HG03060 (cell line): ENCODE measurements at regions not wholly inside any gene's neighbourhood (a gene's known extent, or its start where the extent isn't known, plus 50 kb on each side); places are given as distances from the start of the nearest gene placed in this dataset.

ENCODE experiments used
- ATAC-seq: cut with Tn5 transposase; IDR thresholded peaks from one replicate; pipeline ENCODE4 v1.9.1; 2021; ENCODE audit warnings: low read depth, moderate number of reproducible peaks; ENCODE audit not compliant: unreplicated experiment

GRCh38 chr5:105708442-105708841 lies 1962.3 kb downstream of the EFNA5 start:
- no peak for ATAC-seq

- no peak for ATAC-seq
These were observed 1968.4 kb downstream of the EFNA5 start for GRCh38 chr5:105702323-105702722.

- ATAC-seq: no peak
These were observed 1974.3 kb downstream of the EFNA5 start for GRCh38 chr5:105696440-105696839.

GRCh38 chr5:105695941-105696340 lies 1974.8 kb downstream of the EFNA5 start:
- no peak for ATAC-seq

GRCh38 chr5:105689596-105689995 lies 1981.1 kb downstream of the EFNA5 start:
- ATAC-seq: no peak

GRCh38 chr5:105688227-105688792 lies 1982.4 kb downstream of the EFNA5 start:
- no peak for ATAC-seq

GRCh38 chr5:105687493-105687892 lies 1983.2 kb downstream of the EFNA5 start:
- no peak for ATAC-seq

GRCh38 chr5:105685884-105686283 lies 1984.9 kb downstream of the EFNA5 start:
- no peak for ATAC-seq

- ATAC-seq: no peak
These were observed 1985.9 kb downstream of the EFNA5 start for GRCh38 chr5:105684799-105685198.

- ATAC-seq: no peak
These were observed 1989.8 kb downstream of the EFNA5 start for GRCh38 chr5:105680858-105681475.

GRCh38 chr5:105677291-105677690 lies 1993.4 kb downstream of the EFNA5 start:
- ATAC-seq: no peak

GRCh38 chr5:105670596-105670995 lies 2000.1 kb downstream of the EFNA5 start:
- ATAC-seq: no peak

- no peak for ATAC-seq
These were observed 2007.1 kb downstream of the EFNA5 start for GRCh38 chr5:105663671-105664070.

GRCh38 chr5:105659396-105659795 lies 2011.3 kb downstream of the EFNA5 start:
- ATAC-seq: no peak

- ATAC-seq: no peak
These were observed 2030.4 kb downstream of the EFNA5 start for GRCh38 chr5:105640328-105640727.

GRCh38 chr5:105639511-105639910 lies 2031.2 kb downstream of the EFNA5 start:
- ATAC-seq: no peak

GRCh38 chr5:105639068-105639467 lies 2031.7 kb downstream of the EFNA5 start:
- no peak for ATAC-seq

- ATAC-seq: no peak
These were observed 2032.3 kb downstream of the EFNA5 start for GRCh38 chr5:105638437-105638836.

GRCh38 chr5:105632043-105632442 lies 2038.7 kb downstream of the EFNA5 start:
- no peak for ATAC-seq

GRCh38 chr5:105630803-105631202 lies 2039.9 kb downstream of the EFNA5 start:
- no peak for ATAC-seq

- ATAC-seq: no peak
These were observed 2051.0 kb downstream of the EFNA5 start for GRCh38 chr5:105619725-105620124.

- ATAC-seq: no peak
These were observed 2053.1 kb downstream of the EFNA5 start for GRCh38 chr5:105617436-105618215.
